Skeletal muscle satellite cell (primary cell): ENCODE measurements at regions not wholly inside any gene's neighbourhood (a gene's known extent, or its start where the extent isn't known, plus 50 kb on each side); places are given as distances from the start of the nearest gene placed in this dataset.
A peak's percentile ranks its signal among the peaks of the same experiment; 100 is the strongest.
"Not testable (repeated sequence)": the region's sequence is repeated elsewhere in the genome, so short reads cannot be mapped to it uniquely, and the experiment has no call there.

ENCODE experiments used
- H3K27me3 ChIP-seq: 2 replicates; pipeline ENCODE4 v1.7.0; 2013; ENCODE audit warnings: low read length; ENCODE audit not compliant: control insufficient read depth, insufficient read depth
- H3K36me3 ChIP-seq: 2 replicates; pipeline ENCODE4 v1.7.0; 2013; ENCODE audit warnings: mild to moderate bottlenecking, control low read depth, low read length; ENCODE audit not compliant: insufficient read depth
- H3K4me1 ChIP-seq: 2 replicates; pipeline ENCODE4 v1.7.0; 2013; ENCODE audit warnings: low read length; ENCODE audit not compliant: control insufficient read depth, insufficient read depth
- H3K4me2 ChIP-seq: 2 replicates; pipeline ENCODE4 v1.7.0; 2013; ENCODE audit warnings: mild to moderate bottlenecking, low read length
- H3K4me3 ChIP-seq: 2 replicates; pipeline ENCODE4 v1.7.0; 2013; ENCODE audit warnings: low read length
- H3K9ac ChIP-seq: 2 replicates; pipeline ENCODE4 v1.7.0; 2013; ENCODE audit warnings: mild to moderate bottlenecking, low read depth, low read length, moderate library complexity
- H3K9me3 ChIP-seq: replicated peaks from 2 replicates; pipeline ENCODE4 v1.7.0; 2013; ENCODE audit warnings: mild to moderate bottlenecking, control low read depth, low read length

DNA sequence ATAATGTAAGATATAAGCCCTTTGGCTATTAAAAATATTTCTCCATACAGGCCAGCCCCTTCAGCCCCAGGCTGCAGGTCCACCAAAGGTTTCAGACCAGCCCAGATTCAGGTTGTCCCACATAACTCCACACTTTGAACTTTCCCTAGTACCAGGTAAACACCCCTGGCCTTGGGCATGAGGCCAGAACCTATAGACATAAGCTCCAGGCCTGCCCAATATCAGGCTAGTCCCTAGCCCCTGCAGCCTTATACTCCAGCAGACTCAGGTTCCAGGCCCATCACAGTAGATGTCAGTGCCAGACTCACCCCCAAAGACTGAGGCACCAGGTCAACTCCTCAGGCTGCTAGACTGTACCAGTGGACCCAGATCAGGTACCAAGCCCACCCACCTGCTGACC lies 178.5 kb upstream of the DAAM1 start:
- no peak overlapping the region for H3K9ac ChIP-seq
- H3K36me3 ChIP-seq, result no peaks in the 10 kb centered on the region
- H3K4me1 ChIP-seq, result no peaks in the 10 kb centered on the region
- H3K4me3 ChIP-seq, result no peak overlapping the region
- H3K9me3 ChIP-seq, result peaks cover 6% of the 10 kb centered on the region
- no peak overlapping the region for H3K4me2 ChIP-seq
- no peaks in the 10 kb centered on the region for H3K27me3 ChIP-seq

DNA sequence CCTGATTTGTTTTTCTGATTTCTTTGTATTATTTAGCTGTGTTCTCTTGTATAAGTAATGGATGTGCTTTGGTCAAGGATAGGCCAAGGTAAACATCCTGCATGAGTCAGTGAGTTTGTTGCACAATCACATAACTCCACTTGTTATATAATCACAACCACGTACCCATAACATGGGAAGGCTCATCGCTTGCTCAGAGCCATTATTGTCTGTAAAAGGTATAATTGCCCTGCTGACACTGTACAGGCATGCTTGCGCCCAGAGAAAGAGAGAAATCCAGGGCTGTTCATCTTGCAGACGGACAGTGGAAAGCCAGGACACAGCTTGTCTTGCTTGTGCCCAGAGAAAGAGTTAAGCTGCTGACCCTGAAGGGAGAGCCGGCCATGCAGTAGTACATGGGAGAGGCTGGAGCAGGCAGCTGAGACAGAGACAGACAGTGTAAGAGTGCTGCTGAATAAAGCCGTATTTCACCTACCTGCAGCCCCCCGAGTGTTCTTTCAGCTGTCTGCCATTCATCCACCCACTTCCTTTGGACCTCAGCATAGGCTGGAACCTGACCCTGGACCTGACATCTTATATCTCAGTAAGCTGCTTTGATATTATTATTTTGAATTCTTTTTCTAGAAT lies 174.7 kb upstream of the DAAM1 start:
- H3K4me1 ChIP-seq, result no peaks in the 10 kb centered on the region
- no peak overlapping the region for H3K4me2 ChIP-seq
- H3K9me3 ChIP-seq, result peaks cover 6% of the 10 kb centered on the region
- H3K4me3 ChIP-seq, result no peak overlapping the region
- no peak overlapping the region for H3K9ac ChIP-seq
- H3K36me3 ChIP-seq, result no peaks in the 10 kb centered on the region
- H3K27me3 ChIP-seq, result no peaks in the 10 kb centered on the region

GRCh38 chr14:59015482-59015881 lies 173.0 kb upstream of the DAAM1 start:
- Histone ChIP-seq H3K27me3 (no peaks in the 10 kb centered on the region), H3K4me2 (no peak overlapping the region), H3K4me1 (no peaks in the 10 kb centered on the region)

GRCh38 chr14:59017285-59017965 lies 171.0 kb upstream of the DAAM1 start:
- Histone ChIP-seq H3K4me1 (no peaks in the 10 kb centered on the region), H3K9ac (no peak overlapping the region), H3K4me3 (no peak overlapping the region), H3K36me3 (no peaks in the 10 kb centered on the region), H3K9me3 (peaks cover 5% of the 10 kb centered on the region), H3K4me2 (no peak overlapping the region), H3K27me3 (no peaks in the 10 kb centered on the region)

More at GRCh38 chr14:59015482-59015881, 173.0 kb upstream of the DAAM1 start:
- Histone ChIP-seq H3K36me3 (no peaks in the 10 kb centered on the region), H3K4me3 (no peak overlapping the region), H3K9me3 (peaks cover 6% of the 10 kb centered on the region), H3K9ac (no peak overlapping the region)

GRCh38 chr14:59018460-59018859 lies 170.0 kb upstream of the DAAM1 start:
- Histone ChIP-seq H3K36me3 (no peaks in the 10 kb centered on the region), H3K9ac (no peak overlapping the region), H3K4me2 (no peak overlapping the region), H3K9me3 (no peaks in the 10 kb centered on the region), H3K27me3 (no peaks in the 10 kb centered on the region), H3K4me1 (no peaks in the 10 kb centered on the region), H3K4me3 (no peak overlapping the region)

DNA sequence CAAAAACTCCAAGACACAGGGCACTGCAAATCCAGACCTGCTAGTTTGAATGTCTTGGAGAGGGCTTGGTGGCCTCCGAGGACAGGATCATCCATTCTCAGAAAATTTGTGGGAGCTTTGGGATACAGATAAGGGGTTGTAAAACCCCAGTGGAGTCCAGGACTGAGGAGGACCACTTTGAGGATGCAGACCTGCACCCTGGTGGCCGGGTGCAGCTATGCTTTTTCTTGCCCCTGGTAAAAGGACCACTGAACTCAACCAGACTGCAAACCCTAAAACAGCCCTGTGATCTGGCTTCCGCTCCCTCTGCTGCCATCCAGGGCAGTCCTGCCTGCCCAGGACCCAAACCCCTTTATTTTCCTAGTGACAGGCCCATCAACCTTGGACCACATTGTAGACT lies 169.5 kb upstream of the DAAM1 start:
- Histone ChIP-seq H3K4me2 (no peak overlapping the region), H3K9ac (no peak overlapping the region), H3K27me3 (no peaks in the 10 kb centered on the region), H3K36me3 (no peaks in the 10 kb centered on the region), H3K9me3 (no peaks in the 10 kb centered on the region), H3K4me1 (no peaks in the 10 kb centered on the region), H3K4me3 (no peak overlapping the region)

- Histone ChIP-seq H3K4me2 (no peak overlapping the region), H3K4me1 (no peaks in the 10 kb centered on the region), H3K4me3 (no peak overlapping the region), H3K27me3 (no peaks in the 10 kb centered on the region), H3K9me3 (no peaks in the 10 kb centered on the region), H3K36me3 (no peaks in the 10 kb centered on the region), H3K9ac (no peak overlapping the region)
Measured at GRCh38 chr14:59020382-59020781, 168.1 kb upstream of the DAAM1 start.

DNA sequence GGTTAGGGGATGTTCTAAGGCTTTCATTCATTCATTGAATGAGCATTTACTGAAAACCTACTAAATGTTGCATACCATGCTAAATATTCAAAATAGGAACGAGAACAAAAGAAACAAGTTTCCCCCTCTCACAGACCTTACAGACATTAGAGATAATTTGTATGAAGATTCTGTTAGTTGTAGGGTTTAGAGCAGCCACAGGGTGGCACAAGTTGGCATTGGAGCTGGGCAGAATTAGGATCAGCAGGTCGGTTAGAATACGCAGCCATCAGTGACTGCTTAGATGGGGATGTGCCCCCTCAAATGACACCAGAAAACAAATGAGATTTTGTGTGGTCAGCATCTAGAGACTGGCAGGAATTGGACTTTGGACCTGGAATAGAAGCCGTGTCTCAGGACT lies 166.3 kb upstream of the DAAM1 start:
- Histone ChIP-seq H3K9ac (no peak overlapping the region), H3K36me3 (no peaks in the 10 kb centered on the region), H3K9me3 (no peaks in the 10 kb centered on the region), H3K27me3 (no peaks in the 10 kb centered on the region), H3K4me3 (no peak overlapping the region), H3K4me1 (no peaks in the 10 kb centered on the region), H3K4me2 (no peak overlapping the region)

GRCh38 chr14:59026081-59026480 lies 162.4 kb upstream of the DAAM1 start:
- H3K9ac ChIP-seq, result no peak overlapping the region

DNA sequence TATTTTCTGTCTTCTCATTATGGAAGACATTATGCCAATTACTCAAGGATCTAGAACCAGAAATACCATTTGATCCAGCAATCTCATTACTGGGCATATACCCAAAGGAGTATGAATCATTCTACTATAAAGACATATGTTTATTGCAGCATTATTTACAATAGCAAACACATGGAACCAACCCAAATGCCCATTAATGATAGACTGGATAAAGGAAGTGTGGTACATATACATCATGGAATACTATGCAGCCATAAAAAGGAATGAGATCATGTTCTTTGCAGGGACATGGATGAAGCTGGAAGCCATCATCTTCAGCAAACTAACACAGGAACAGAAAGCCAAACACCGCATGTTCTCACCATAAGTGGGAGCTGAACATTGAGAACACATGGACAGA lies 161.8 kb upstream of the DAAM1 start:
- not testable (repeated sequence) for H3K9me3 ChIP-seq, H3K36me3 ChIP-seq, H3K4me1 ChIP-seq, H3K4me3 ChIP-seq, H3K9ac ChIP-seq, H3K27me3 ChIP-seq, H3K4me2 ChIP-seq

More at GRCh38 chr14:59026081-59026480, 162.4 kb upstream of the DAAM1 start:
- Histone ChIP-seq H3K9me3 (no peaks in the 10 kb centered on the region), H3K4me2 (no peak overlapping the region), H3K4me1 (peaks cover 10% of the 10 kb centered on the region), H3K27me3 (no peaks in the 10 kb centered on the region), H3K36me3 (no peaks in the 10 kb centered on the region), H3K4me3 (no peak overlapping the region)

GRCh38 chr14:59028476-59029202 lies 159.8 kb upstream of the DAAM1 start:
- Histone ChIP-seq H3K9me3 (no peaks in the 10 kb centered on the region), H3K27me3 (no peaks in the 10 kb centered on the region), H3K4me1 (peaks cover 13% of the 10 kb centered on the region), H3K9ac (peak overlapping the region; percentile 36), H3K36me3 (no peaks in the 10 kb centered on the region), H3K4me3 (no peak overlapping the region), H3K4me2 (peak overlapping the region; percentile 64)
